GM23338 (cell line): ENCODE measurements at regions not wholly inside any gene's neighbourhood (a gene's known extent, or its start where the extent isn't known, plus 50 kb on each side); places are given as distances from the start of the nearest gene placed in this dataset.

Experiments
- ATAC-seq: fragments of 200-7000 bp; cut with Tn5 transposase; 3 replicates; pipeline ENCODE4 v1.9.1; 2020
- DNase-seq: peaks from one replicate; pipeline ENCODE4 v3.0.0-alpha.2; 2015; ENCODE audit warnings: low spot score
- H2AFZ ChIP-seq: fragments of 200-600 bp; sonication (generic); 2 replicates; pipeline ENCODE4 v1.8.0; 2016; ENCODE audit warnings: antibody characterized with exemption, mild to moderate bottlenecking, moderate library complexity
- H3F3A ChIP-seq: fragments of 200-600 bp; sonication (generic); replicated peaks from 2 replicates; pipeline ENCODE4 v1.8.0; 2017; ENCODE audit warnings: antibody characterized with exemption, mixed run types, low read depth
- H3K27ac ChIP-seq: fragments of 200-600 bp; sonication (generic); 2 replicates; pipeline ENCODE4 v1.6.1; 2016; ENCODE audit warnings: low read depth
- H3K27me3 ChIP-seq: fragments of 200-600 bp; sonication (generic); 2 replicates; pipeline ENCODE4 v1.8.0; 2016; ENCODE audit warnings: mild to moderate bottlenecking, mixed run types, moderate library complexity; ENCODE audit not compliant: insufficient read depth
- H3K36me3 ChIP-seq: fragments of 200-600 bp; sonication (generic); 2 replicates; pipeline ENCODE4 v1.8.0; 2016; ENCODE audit warnings: mild to moderate bottlenecking; ENCODE audit not compliant: insufficient read depth
- H3K4me1 ChIP-seq: fragments of 200-600 bp; sonication (generic); 2 replicates; pipeline ENCODE4 v1.8.0; 2016; ENCODE audit warnings: mild to moderate bottlenecking, moderate library complexity; ENCODE audit not compliant: insufficient read depth
- H3K4me2 ChIP-seq: fragments of 200-600 bp; sonication (generic); 2 replicates; pipeline ENCODE4 v1.7.1; 2017; ENCODE audit warnings: mixed run types
- H3K4me3 ChIP-seq: fragments of 200-600 bp; sonication (generic); 2 replicates; pipeline ENCODE4 v1.6.1; 2016; ENCODE audit warnings: mixed run types
- H3K79me2 ChIP-seq: fragments of 200-600 bp; sonication (generic); replicated peaks from 2 replicates; pipeline ENCODE4 v1.8.0; 2017; ENCODE audit warnings: mild to moderate bottlenecking; ENCODE audit not compliant: insufficient read depth
- H3K9me2 ChIP-seq: fragments of 200-600 bp; sonication (generic); 2 replicates; pipeline ENCODE4 v1.8.0; 2017; ENCODE audit not compliant: insufficient read depth
- H4K20me1 ChIP-seq: fragments of 200-600 bp; sonication (generic); replicated peaks from 2 replicates; pipeline ENCODE4 v1.8.0; 2017; ENCODE audit warnings: mild to moderate bottlenecking; ENCODE audit not compliant: insufficient read depth
- H3K27ac Mint-ChIP-seq: 2 replicates; pipeline ENCODE4 v1.8.0; 2020; ENCODE audit warnings: inconsistent platforms, mild to moderate bottlenecking, moderate library complexity, mixed read lengths
- H3K27me3 Mint-ChIP-seq: 3 replicates; pipeline ENCODE4 v1.8.0; 2022; ENCODE audit warnings: low read depth, mild to moderate bottlenecking, moderate library complexity, mixed read lengths, inconsistent platforms; ENCODE audit not compliant: insufficient read depth, poor library complexity
- H3K36me3 Mint-ChIP-seq: 3 replicates; pipeline ENCODE4 v1.8.0; 2021; ENCODE audit warnings: low read depth, mild to moderate bottlenecking, inconsistent platforms, moderate library complexity, mixed read lengths
- H3K4me1 Mint-ChIP-seq: 3 replicates; pipeline ENCODE4 v1.8.0; 2020; ENCODE audit warnings: mild to moderate bottlenecking, inconsistent platforms, mixed read lengths
- H3K4me3 Mint-ChIP-seq: 3 replicates; pipeline ENCODE4 v1.8.0; 2021; ENCODE audit warnings: moderate library complexity, mild to moderate bottlenecking, inconsistent platforms, mixed read lengths
- H3K9me3 Mint-ChIP-seq: 3 replicates; pipeline ENCODE4 v1.8.0; 2020; ENCODE audit warnings: moderate library complexity, mild to moderate bottlenecking, inconsistent platforms, mixed read lengths
- CREB1 ChIP-seq: fragments of 250-450 bp; sonication (Bioruptor Pico); IDR thresholded peaks from 2 replicates; pipeline ENCODE4 v1.5.0; 2020; ENCODE audit warnings: low read depth, mild to moderate bottlenecking, moderate library complexity
- CTCF ChIP-seq, 2 experiments: fragments of 200-600 bp in 1 of 2; sonication (generic) in 1 of 2; conservative IDR thresholded peaks; 2 replicates each; pipeline versions ENCODE4 v1.5.1 to v1.6.1; 2016 to 2017; ENCODE audit warnings: antibody characterized with exemption in 2 of 2, low read depth in 2 of 2, mild to moderate bottlenecking in 2 of 2, moderate library complexity in 1 of 2
- ETS1 ChIP-seq: IDR thresholded peaks from 2 replicates; pipeline ENCODE4 v1.6.1; 2016; ENCODE audit warnings: antibody characterized with exemption
- EZH2 ChIP-seq: fragments of 200-600 bp; sonication (generic); IDR thresholded peaks from one replicate; pipeline ENCODE4 v1.8.0; 2017; ENCODE audit warnings: antibody characterized with exemption, mild to moderate bottlenecking, low read depth; ENCODE audit not compliant: unreplicated experiment
- EZH2phosphoT487 ChIP-seq: fragments of 200-600 bp; sonication (generic); IDR thresholded peaks from one replicate; pipeline ENCODE4 v1.8.1; 2018; ENCODE audit warnings: antibody characterized with exemption; ENCODE audit not compliant: unreplicated experiment
- JUNB ChIP-seq: IDR thresholded peaks from one replicate; pipeline ENCODE4 v1.6.1; 2016; ENCODE audit warnings: antibody characterized with exemption; ENCODE audit not compliant: unreplicated experiment
- NANOG ChIP-seq: IDR thresholded peaks from 2 replicates; pipeline ENCODE4 v1.6.1; 2016; ENCODE audit warnings: antibody characterized with exemption, borderline replicate concordance
- POLR2AphosphoS5 ChIP-seq: IDR thresholded peaks from 2 replicates; pipeline ENCODE4 v1.6.1; 2016; ENCODE audit warnings: antibody characterized with exemption, low read depth
- REST ChIP-seq: IDR thresholded peaks from one replicate; pipeline ENCODE4 v1.6.1; 2018; ENCODE audit warnings: antibody characterized with exemption; ENCODE audit not compliant: unreplicated experiment
- STAT1 ChIP-seq: IDR thresholded peaks from one replicate; pipeline ENCODE4 v1.6.1; 2016; ENCODE audit warnings: antibody characterized with exemption; ENCODE audit not compliant: unreplicated experiment
- ZNF114 ChIP-seq: fragments of 250-450 bp; sonication (Bioruptor Pico); IDR thresholded peaks from 2 replicates; pipeline ENCODE4 v1.5.0; 2020; ENCODE audit warnings: mild to moderate bottlenecking, moderate library complexity
- ZNF331 ChIP-seq: fragments of 250-450 bp; sonication (Bioruptor Pico); IDR thresholded peaks from 2 replicates; pipeline ENCODE4 v1.5.0; 2020; ENCODE audit warnings: low read depth, mild to moderate bottlenecking, moderate library complexity
- ZNF462 ChIP-seq: fragments of 250-450 bp; sonication (Bioruptor Pico); IDR thresholded peaks from 2 replicates; pipeline ENCODE4 v1.5.0; 2020; ENCODE audit warnings: mild to moderate bottlenecking, moderate library complexity

- no peaks in the 10 kb centered on the region for H3K9me2 ChIP-seq
- H4K20me1 ChIP-seq, result no peaks in the 10 kb centered on the region
- DNase-seq (no peak), ATAC-seq (no peak)
- H3K27me3 ChIP-seq, result no peaks in the 10 kb centered on the region
- H3K27ac Mint-ChIP-seq, result no peak overlapping the region
- H3K4me3 ChIP-seq, result no peak overlapping the region
- no peak overlapping the region for H2AFZ ChIP-seq
- no peaks in the 10 kb centered on the region for H3K4me1 ChIP-seq
- H3K4me3 Mint-ChIP-seq, result no peak overlapping the region
- H3K36me3 Mint-ChIP-seq, result peaks cover 13% of the 10 kb centered on the region; the same call in 2 of the 3 replicates
- peaks cover 12% of the 10 kb centered on the region for H3K27me3 Mint-ChIP-seq
- TF ChIP-seq JUNB (no peak), ZNF114 (CRISPR knock-in tag) (no peak), POLR2AphosphoS5 (no peak), EZH2 (no peak), CTCF (conservative IDR thresholded peaks at IDR 0.05; ENCODE audit: low read depth in 2 of 2) (no peak), ZNF331 (CRISPR knock-in tag) (no peak), STAT1 (no peak), CREB1 (CRISPR knock-in tag) (no peak), REST (no peak), EZH2phosphoT487 (no peak), ETS1 (no peak), NANOG (no peak), ZNF462 (CRISPR knock-in tag) (no peak)
- peaks cover 11% of the 10 kb centered on the region; the same call in 2 of the 3 replicates for H3K4me1 Mint-ChIP-seq
- H3K9me3 Mint-ChIP-seq, result peaks cover 88% of the 10 kb centered on the region
- H3F3A ChIP-seq, result no peaks in the 10 kb centered on the region
- no peak overlapping the region for H3K4me2 ChIP-seq
- H3K27ac ChIP-seq, result no peak overlapping the region
- H3K36me3 ChIP-seq, result no peaks in the 10 kb centered on the region; the same call in 1 of the 2 replicates
- H3K79me2 ChIP-seq, result no peaks in the 10 kb centered on the region
Observed at GRCh38 chr21:41067709-41068108, 100.3 kb upstream of the BACE2 start.
